ENCODE measurements at regions not wholly inside any gene's neighbourhood (a gene's known extent, or its start where the extent isn't known, plus 50 kb on each side); places are given as distances from the start of the nearest gene placed in this dataset.
"Not testable (repeated sequence)": the region's sequence is repeated elsewhere in the genome, so short reads cannot be mapped to it uniquely, and the experiment has no call there.

GRCh38 chr1:21385022-21385421 is 54.9 kb upstream of the NBPF3 start:
- no peaks in the 10 kb centered on the region for H3K4me1 Mint-ChIP-seq (ENCODE audit: low read depth)
- H3K27me3 Mint-ChIP-seq (ENCODE audit: insufficient read depth): peaks cover 7% of the 10 kb centered on the region
- peaks cover 2% of the 10 kb centered on the region for H3K36me3 Mint-ChIP-seq (ENCODE audit: low read depth)
- intact Hi-C loops (cut with micrococcal nuclease): no loop called here
- H3K27ac Mint-ChIP-seq: no peak overlapping the region
- DNase-seq (ENCODE audit: low spot score): no peak
- no peak overlapping the region for H3K4me3 Mint-ChIP-seq
- H3K9me3 Mint-ChIP-seq: peaks cover 6% of the 10 kb centered on the region

GRCh38 chr1:21384620-21385019 is 55.3 kb upstream of the NBPF3 start:
- peaks cover 6% of the 10 kb centered on the region for H3K9me3 Mint-ChIP-seq
- H3K36me3 Mint-ChIP-seq (ENCODE audit: low read depth): peaks cover 2% of the 10 kb centered on the region
- intact Hi-C loops (cut with micrococcal nuclease): no loop called here
- no peak for DNase-seq (ENCODE audit: low spot score)
- no peaks in the 10 kb centered on the region for H3K4me1 Mint-ChIP-seq (ENCODE audit: low read depth)
- no peak overlapping the region for H3K27ac Mint-ChIP-seq
- no peak overlapping the region for H3K4me3 Mint-ChIP-seq
- H3K27me3 Mint-ChIP-seq (ENCODE audit: insufficient read depth): peaks cover 5% of the 10 kb centered on the region

GRCh38 chr1:21383785-21384401 is 56.0 kb upstream of the NBPF3 start:
- intact Hi-C loops (cut with micrococcal nuclease): no loop called here
- peaks cover 2% of the 10 kb centered on the region for H3K36me3 Mint-ChIP-seq (ENCODE audit: low read depth)
- no peak overlapping the region for H3K4me3 Mint-ChIP-seq
- no peak for DNase-seq (ENCODE audit: low spot score)
- H3K27me3 Mint-ChIP-seq (ENCODE audit: insufficient read depth): peaks cover 5% of the 10 kb centered on the region
- H3K4me1 Mint-ChIP-seq (ENCODE audit: low read depth): no peaks in the 10 kb centered on the region
- peaks cover 10% of the 10 kb centered on the region for H3K9me3 Mint-ChIP-seq
- no peak overlapping the region for H3K27ac Mint-ChIP-seq

- no peaks in the 10 kb centered on the region for H3K4me1 Mint-ChIP-seq (ENCODE audit: low read depth)
- H3K27me3 Mint-ChIP-seq (ENCODE audit: insufficient read depth): peaks cover 5% of the 10 kb centered on the region
Measured at GRCh38 chr1:21381354-21381753, 58.6 kb upstream of the NBPF3 start.

GRCh38 chr1:21380147-21380546 is 59.8 kb upstream of the NBPF3 start:
- H3K27me3 Mint-ChIP-seq (ENCODE audit: insufficient read depth); H3K36me3 Mint-ChIP-seq (ENCODE audit: low read depth); H3K9me3 Mint-ChIP-seq; DNase-seq (ENCODE audit: low spot score); H3K4me1 Mint-ChIP-seq (ENCODE audit: low read depth); H3K27ac Mint-ChIP-seq; intact Hi-C loops (cut with micrococcal nuclease); H3K4me3 Mint-ChIP-seq: not testable (repeated sequence)

More at GRCh38 chr1:21381354-21381753, 58.6 kb upstream of the NBPF3 start:
- intact Hi-C loops (cut with micrococcal nuclease): no loop called here
- no peak overlapping the region for H3K4me3 Mint-ChIP-seq
- DNase-seq (ENCODE audit: low spot score): no peak
- H3K27ac Mint-ChIP-seq: no peak overlapping the region
- peaks cover 2% of the 10 kb centered on the region for H3K36me3 Mint-ChIP-seq (ENCODE audit: low read depth)
- peaks cover 10% of the 10 kb centered on the region for H3K9me3 Mint-ChIP-seq

- Mint-ChIP-seq H3K4me3 (no peak overlapping the region), H3K4me1 (ENCODE audit: low read depth) (no peaks in the 10 kb centered on the region), H3K9me3 (peaks cover 10% of the 10 kb centered on the region), H3K27ac (no peak overlapping the region), H3K27me3 (ENCODE audit: insufficient read depth) (peaks cover 3% of the 10 kb centered on the region), H3K36me3 (ENCODE audit: low read depth) (peaks cover 2% of the 10 kb centered on the region)
- DNase-seq (ENCODE audit: low spot score): no peak
- intact Hi-C loops (cut with micrococcal nuclease): loop anchor here (10.0 kb wide), 1 partner anchor 275 kb away; no protein-coding TSS in a partner anchor
Measured at GRCh38 chr1:21379571-21379970, 60.4 kb upstream of the NBPF3 start.

GRCh38 chr1:21378705-21379494 is 61.0 kb upstream of the NBPF3 start:
- DNase-seq (ENCODE audit: low spot score): no peak
- intact Hi-C loops (cut with micrococcal nuclease): loop anchor here (10.0 kb wide), 1 partner anchor 276 kb away; no protein-coding TSS in a partner anchor
- H3K27ac Mint-ChIP-seq: no peak overlapping the region
- no peak overlapping the region for H3K4me3 Mint-ChIP-seq
- peaks cover 3% of the 10 kb centered on the region for H3K27me3 Mint-ChIP-seq (ENCODE audit: insufficient read depth)
- H3K9me3 Mint-ChIP-seq: peaks cover 10% of the 10 kb centered on the region
- H3K36me3 Mint-ChIP-seq (ENCODE audit: low read depth): peaks cover 2% of the 10 kb centered on the region
- H3K4me1 Mint-ChIP-seq (ENCODE audit: low read depth): no peaks in the 10 kb centered on the region

- no peak for DNase-seq (ENCODE audit: low spot score)
- H3K27ac Mint-ChIP-seq: no peak overlapping the region
- H3K27me3 Mint-ChIP-seq (ENCODE audit: insufficient read depth): no peaks in the 10 kb centered on the region
- H3K9me3 Mint-ChIP-seq: no peaks in the 10 kb centered on the region
- no peak overlapping the region for H3K4me3 Mint-ChIP-seq
- H3K36me3 Mint-ChIP-seq (ENCODE audit: low read depth): no peaks in the 10 kb centered on the region
- peaks cover 9% of the 10 kb centered on the region for H3K4me1 Mint-ChIP-seq (ENCODE audit: low read depth)
- intact Hi-C loops (cut with micrococcal nuclease): loop anchor here (10.0 kb wide), 1 partner anchor 282 kb away; no protein-coding TSS in a partner anchor
Measured at GRCh38 chr1:21372383-21372782, 67.6 kb upstream of the NBPF3 start.

- Mint-ChIP-seq H3K36me3 (ENCODE audit: low read depth) (no peaks in the 10 kb centered on the region), H3K9me3 (no peaks in the 10 kb centered on the region), H3K4me1 (ENCODE audit: low read depth) (peaks cover 9% of the 10 kb centered on the region), H3K4me3 (no peak overlapping the region), H3K27me3 (ENCODE audit: insufficient read depth) (no peaks in the 10 kb centered on the region), H3K27ac (no peak overlapping the region)
- intact Hi-C loops (cut with micrococcal nuclease): loop anchor here (2.0 to 10.0 kb wide), 2 partner anchors 121 to 285 kb away; no protein-coding TSS in a partner anchor
- DNase-seq (ENCODE audit: low spot score): no peak
Measured at GRCh38 chr1:21369905-21370304, 70.0 kb upstream of the NBPF3 start.

GRCh38 chr1:21368515-21369289 is 71.2 kb upstream of the NBPF3 start:
- Mint-ChIP-seq H3K9me3 (no peaks in the 10 kb centered on the region), H3K27me3 (ENCODE audit: insufficient read depth) (no peaks in the 10 kb centered on the region), H3K4me1 (ENCODE audit: low read depth) (peaks cover 9% of the 10 kb centered on the region), H3K36me3 (ENCODE audit: low read depth) (no peaks in the 10 kb centered on the region), H3K27ac (no peak overlapping the region), H3K4me3 (no peak overlapping the region)
- intact Hi-C loops (cut with micrococcal nuclease): loop anchor here (1.0 kb wide), 3 partner anchors 113 to 151 kb away; no protein-coding TSS in a partner anchor
- DNase-seq (ENCODE audit: low spot score): no peak

GRCh38 chr1:21367973-21368514 is 71.9 kb upstream of the NBPF3 start:
- H3K36me3 Mint-ChIP-seq (ENCODE audit: low read depth); H3K4me3 Mint-ChIP-seq; H3K27me3 Mint-ChIP-seq (ENCODE audit: insufficient read depth); H3K9me3 Mint-ChIP-seq; H3K4me1 Mint-ChIP-seq (ENCODE audit: low read depth); DNase-seq (ENCODE audit: low spot score); H3K27ac Mint-ChIP-seq: not testable (repeated sequence)
- intact Hi-C loops (cut with micrococcal nuclease): loop anchor here (1.0 kb wide), 3 partner anchors 113 to 151 kb away; no protein-coding TSS in a partner anchor

- DNase-seq (ENCODE audit: low spot score): no peak
- Mint-ChIP-seq H3K27ac (no peak overlapping the region), H3K27me3 (ENCODE audit: insufficient read depth) (no peaks in the 10 kb centered on the region), H3K4me1 (ENCODE audit: low read depth) (peaks cover 9% of the 10 kb centered on the region), H3K36me3 (ENCODE audit: low read depth) (no peaks in the 10 kb centered on the region), H3K4me3 (no peak overlapping the region), H3K9me3 (no peaks in the 10 kb centered on the region)
- intact Hi-C loops (cut with micrococcal nuclease): no loop called here
Measured at GRCh38 chr1:21366288-21366687, 73.6 kb upstream of the NBPF3 start.

Measured in activated T-helper 1 cell treated with anti-CD3 and anti-CD28 coated beads, Interleukin-12 subunit alpha, Interleukin-12 subunit beta, Interleukin-2, Interleukin-4 antibody, amounts not matched to agents 30 ng/mL and 10 ng/mL and 1 ng/mL, durations not matched to agents 14 hours and 24 hours and 36 hours (primary cell).